ENCODE measurements at regions not wholly inside any gene's neighbourhood (a gene's known extent, or its start where the extent isn't known, plus 50 kb on each side); places are given as distances from the start of the nearest gene placed in this dataset.

- Histone ChIP-seq H3K4me1 (replicated peaks in 1 of 4; ENCODE audit: control insufficient read depth in 3 of 4, insufficient read depth in 4 of 4, low read length in 3 of 4) (peaks cover 0 to 4% (median 0%) of the 10 kb centered on the region in 4 experiments; a peak in 1 of 7 replicates), H4K8ac (ENCODE audit: extremely low read depth, insufficient read depth, low read length) (peak overlapping the region; percentile 89; the same call in 1 of the 2 replicates), H3K23me2 (ENCODE audit: low read depth, low read length) (no peaks in the 10 kb centered on the region), H3K79me2 (ENCODE audit: control insufficient read depth in 1 of 2, insufficient read depth in 2 of 2, low read length in 2 of 2) (no peaks in the 10 kb centered on the region), H2AFZ (ENCODE audit: low read length) (no peak overlapping the region), H3K14ac (ENCODE audit: insufficient read length) (no peak overlapping the region), H3K79me1 (ENCODE audit: low read depth, low read length) (no peaks in the 10 kb centered on the region), H2BK20ac (ENCODE audit: low read length) (no peak overlapping the region), H4K5ac (ENCODE audit: insufficient read length, low read depth, low read length) (no peak overlapping the region), H3K56ac (replicated peaks; ENCODE audit: insufficient read length, low read depth, low read length) (no peak overlapping the region), H3K23ac (ENCODE audit: insufficient read length) (no peak overlapping the region), H2BK120ac (replicated peaks; ENCODE audit: low read depth, low read length) (no peak overlapping the region), H2BK12ac (ENCODE audit: low read depth, low read length) (no peak overlapping the region), H2AK5ac (ENCODE audit: low read depth, low read length) (no peak overlapping the region), H4K20me1 (replicated peaks in 1 of 2; ENCODE audit: control insufficient read depth in 1 of 2, insufficient read depth in 2 of 2, low read length in 2 of 2) (no peaks in the 10 kb centered on the region), H2BK5ac (ENCODE audit: low read depth, low read length) (no peak overlapping the region), H3K4me3 (ENCODE audit: extremely low read depth in 1 of 4, insufficient read depth in 2 of 4, low read depth in 3 of 4, low read length in 4 of 4) (no peak overlapping the region), H3K9me3 (ENCODE audit: insufficient read depth in 2 of 2, low read depth in 1 of 2, low read length in 1 of 2) (no peaks in the 10 kb centered on the region), H2BK15ac (ENCODE audit: low read length) (no peak overlapping the region), H3K18ac (ENCODE audit: extremely low read depth, low read length) (no peak overlapping the region), H3K27me3 (replicated peaks in 1 of 4; ENCODE audit: control insufficient read depth in 3 of 4, extremely low read depth in 1 of 4, insufficient read depth in 3 of 4, low read length in 3 of 4) (no peaks in the 10 kb centered on the region), H3K4ac (replicated peaks; ENCODE audit: insufficient read length, low read depth, low read length) (no peak overlapping the region), H3K4me2 (ENCODE audit: insufficient read depth in 1 of 2, low read depth in 2 of 2, low read length in 2 of 2) (no peak overlapping the region), H3K36me3 (ENCODE audit: control insufficient read depth in 2 of 4, insufficient read depth in 4 of 4, low read length in 3 of 4) (no peaks in the 10 kb centered on the region), H4K91ac (replicated peaks; ENCODE audit: insufficient read length, low read length) (no peak overlapping the region), H3K9ac (replicated peaks in 1 of 4; ENCODE audit: extremely low read depth in 1 of 4, low read depth in 3 of 4, low read length in 3 of 4) (no peak overlapping the region), H3K27ac (ENCODE audit: low read depth, low read length) (no peak overlapping the region)
- WGBS, 2 experiments (ENCODE audit: extremely low coverage in 1 of 2, insufficient coverage in 1 of 2, insufficient read length in 1 of 2, insufficient replicate concordance in 2 of 2, low coverage in 1 of 2, low lambda C conversion rate in 2 of 2, missing lambda C conversion rate in 1 of 2), result 71% methylated on average over 8 of the region's 8 CpGs; no CpG with 5 or more reads in 1 of the 2 experiments
- POLR2A ChIA-PET (ENCODE audit: partially characterized antibody), result no interaction called here
- no peak for FAIRE-seq
- CTCF ChIA-PET (ENCODE audit: partially characterized antibody), result interaction anchor here (0.7 to 1.4 kb wide), 2 partner anchors 50 to 210 kb away, joined by 3 to 5 read pairs; no protein-coding TSS in a partner anchor
- peak; percentile 25 to 62 for DNase-seq (ENCODE audit: low read depth in 1 of 2, low spot score in 2 of 2)
- TF ChIP-seq ATF2 (IDR thresholded peaks at IDR 0.05; ENCODE audit: low read length) (no peak), CTBP2 (IDR thresholded peaks at IDR 0.05; ENCODE audit: borderline replicate concordance, insufficient read depth, insufficient read length, low read length) (no peak), USF2 (IDR thresholded peaks at IDR 0.05; ENCODE audit: low read length) (no peak), SP4 (IDR thresholded peaks at IDR 0.05; ENCODE audit: low read length) (no peak), BCL11A (IDR thresholded peaks at IDR 0.05; ENCODE audit: low read depth in 2 of 2, low read length in 2 of 2) (no peak), CEBPB (IDR thresholded peaks at IDR 0.05; ENCODE audit: low read depth, low read length) (no peak), PHF8 (conservative IDR thresholded peaks at IDR 0.05; ENCODE audit: low read depth, low read length) (no peak), CHD1 (IDR thresholded peaks at IDR 0.05; ENCODE audit: low read depth, low read length) (no peak), EZH2 (IDR thresholded peaks at IDR 0.05; ENCODE audit: low read depth, low read length, severe bottlenecking) (no peak)
These were observed 128.5 kb downstream of the NUDT12 start for GRCh38 chr5:103434057-103434456.
